Renal cortical epithelial cell (primary cell): ENCODE measurements at regions not wholly inside any gene's neighbourhood (a gene's known extent, or its start where the extent isn't known, plus 50 kb on each side); places are given as distances from the start of the nearest gene placed in this dataset.

ENCODE experiments used
- DNase-seq: peaks from one replicate; pipeline ENCODE4 v3.0.0-alpha.2; 2011; ENCODE audit warnings: low read depth

DNA sequence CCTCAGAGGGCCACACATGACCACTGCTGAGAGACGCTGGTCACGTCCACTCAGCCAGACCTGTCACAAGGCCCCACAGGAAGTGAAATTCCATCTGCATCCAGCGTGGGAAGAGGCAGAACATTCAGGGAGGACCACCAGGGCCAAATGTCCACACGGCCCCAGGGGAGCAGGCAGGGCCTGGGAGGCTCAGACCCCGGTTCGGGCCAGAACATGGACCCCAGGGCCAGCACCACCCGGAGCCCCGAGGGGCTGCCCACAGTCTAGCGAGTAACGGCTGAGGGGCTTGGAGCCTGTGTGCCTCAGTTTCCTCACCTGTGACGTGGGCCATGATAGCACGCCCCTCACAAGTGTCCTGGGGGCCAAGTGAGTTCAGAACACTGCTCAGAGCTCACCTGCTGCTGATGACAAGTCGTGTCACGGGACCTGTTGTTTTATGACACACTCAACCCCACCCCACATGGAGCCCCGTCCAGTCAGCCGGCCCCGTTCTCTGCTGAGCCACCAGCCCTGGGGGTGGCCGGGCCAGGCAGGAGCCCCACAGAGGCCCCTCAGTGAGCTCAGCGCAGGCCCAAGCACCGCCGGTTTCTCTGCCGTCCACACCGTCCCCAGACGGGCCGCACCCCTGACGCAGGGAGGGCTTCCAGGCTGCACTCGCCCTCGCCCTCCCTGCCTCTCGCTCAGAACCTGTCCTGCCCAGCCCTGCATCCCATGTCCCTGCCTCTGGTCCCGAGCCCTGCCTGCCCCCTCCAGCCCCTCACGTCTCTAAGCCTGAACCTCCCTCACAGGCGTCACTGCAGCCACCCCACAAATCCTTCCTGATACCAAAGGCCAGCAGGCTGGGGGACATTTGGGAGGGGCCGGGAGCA is 79.5 kb upstream of the GALNT9 start:
- no peak for DNase-seq

DNA sequence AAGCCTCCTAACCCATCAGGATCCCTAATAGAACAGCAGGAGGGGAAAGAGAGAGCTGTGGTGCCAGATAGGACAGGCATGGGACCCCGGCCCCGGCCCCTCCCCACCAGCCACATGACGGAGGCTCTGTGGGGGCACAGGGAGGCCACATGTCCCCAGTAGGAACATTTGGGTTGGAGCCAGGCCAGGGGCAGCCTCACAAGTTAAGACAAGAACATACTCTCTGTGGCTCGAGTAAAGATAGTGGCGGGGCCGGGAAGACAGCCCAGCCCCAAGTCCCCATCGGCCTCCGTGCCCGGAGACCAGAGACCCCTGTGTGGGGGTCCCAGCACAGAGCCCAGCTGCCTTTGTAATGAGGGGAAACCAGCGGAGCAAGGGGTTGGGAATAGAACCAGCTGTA is 78.6 kb upstream of the GALNT9 start:
- DNase-seq = no peak

DNA sequence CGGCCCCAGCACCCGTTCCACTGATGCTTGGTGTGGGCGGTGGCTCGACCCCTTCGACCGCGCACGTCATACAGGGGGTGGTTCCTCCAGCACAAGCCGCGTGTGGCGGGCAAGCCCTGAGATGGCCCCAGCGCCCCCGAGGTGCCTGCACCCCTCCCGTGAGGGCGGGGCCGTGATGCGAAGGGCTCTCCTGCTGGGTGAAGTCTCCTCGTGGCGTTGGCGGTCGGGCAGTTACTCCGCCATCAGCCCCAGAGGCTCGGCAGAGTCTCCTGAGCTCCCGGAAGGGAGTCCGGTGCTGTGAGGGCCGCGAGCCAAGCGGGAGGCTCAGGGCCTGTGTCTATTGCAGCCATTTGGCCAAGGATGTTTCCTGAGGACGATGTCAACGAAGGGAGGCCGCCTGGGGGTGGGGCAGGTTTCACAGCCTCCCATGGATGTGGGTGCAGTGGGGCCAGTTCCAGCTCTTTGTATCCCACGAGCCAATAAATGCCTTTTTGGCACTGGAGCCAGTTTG is 78.1 kb upstream of the GALNT9 start:
- DNase-seq = no peak

DNA sequence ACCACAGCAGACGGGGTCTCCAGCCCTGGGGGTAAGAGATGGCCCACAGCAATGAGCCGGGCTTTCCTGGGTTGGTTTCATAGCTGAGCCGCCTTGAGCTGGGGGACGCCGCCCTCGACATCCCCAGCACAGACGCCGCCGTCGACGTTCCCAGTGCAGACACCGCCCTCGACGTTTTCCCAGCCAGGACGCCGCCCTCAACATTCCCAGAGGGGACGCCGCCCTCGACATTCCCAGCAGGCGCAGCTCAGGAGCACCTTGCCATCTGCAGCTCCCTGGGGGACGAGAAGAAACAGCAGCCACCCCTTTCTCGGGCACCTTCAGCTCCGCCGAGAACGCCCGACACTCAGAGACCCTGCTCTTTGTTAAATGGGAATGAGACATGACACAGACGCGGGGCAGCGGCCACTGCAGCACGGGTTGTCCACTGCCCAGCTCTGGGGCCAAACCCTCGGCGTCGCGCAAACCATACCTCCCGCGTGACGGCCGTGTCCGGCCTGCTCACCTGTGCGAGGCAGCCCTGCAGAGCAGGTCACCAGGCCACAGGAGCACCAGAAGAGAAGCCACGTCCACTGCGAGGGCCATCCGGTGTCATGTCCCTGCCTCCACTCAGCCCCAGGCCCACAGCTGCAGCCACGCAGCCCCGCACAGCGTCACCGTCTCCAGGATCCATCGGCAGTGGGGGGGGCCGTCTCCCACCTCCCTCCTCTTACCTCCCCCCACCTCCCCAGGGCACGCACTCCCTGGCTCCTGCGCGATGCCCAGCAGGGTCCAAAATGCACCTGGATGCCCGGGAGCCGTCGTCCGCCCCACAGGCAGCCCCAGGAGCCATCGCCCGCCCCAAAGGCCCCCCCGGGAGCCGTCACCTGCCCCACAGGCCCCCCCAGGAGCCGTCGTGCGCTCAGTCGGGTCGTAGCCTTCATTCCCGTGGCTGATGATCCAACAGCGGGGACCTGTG is 77.4 kb upstream of the GALNT9 start:
- no peak for DNase-seq

DNA sequence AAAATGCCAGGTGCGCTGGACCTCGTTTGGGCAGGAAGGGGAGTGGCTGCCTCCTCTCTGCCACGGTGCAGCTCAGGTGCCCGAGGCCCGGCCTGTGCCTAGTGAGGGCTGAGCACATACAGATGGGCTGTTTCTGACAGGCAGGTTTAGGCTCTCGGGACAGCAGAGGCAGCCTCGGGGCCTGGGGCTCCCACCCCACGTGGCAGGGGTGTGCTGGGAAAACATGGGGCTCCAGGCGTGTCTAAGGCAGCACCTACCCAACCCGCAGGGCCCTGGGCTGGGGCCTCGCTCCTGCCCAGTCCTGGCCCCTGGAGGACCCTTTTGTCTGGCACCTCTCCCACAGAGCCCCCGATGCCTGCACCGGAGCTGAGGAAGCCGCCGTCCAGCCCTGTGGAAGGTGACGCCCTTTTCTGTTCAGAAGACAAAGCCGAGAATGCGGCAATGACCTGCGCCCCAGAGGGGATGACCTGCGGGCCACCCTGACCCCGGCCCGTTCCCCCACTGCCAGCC is 76.4 kb upstream of the GALNT9 start:
- no peak for DNase-seq

DNA sequence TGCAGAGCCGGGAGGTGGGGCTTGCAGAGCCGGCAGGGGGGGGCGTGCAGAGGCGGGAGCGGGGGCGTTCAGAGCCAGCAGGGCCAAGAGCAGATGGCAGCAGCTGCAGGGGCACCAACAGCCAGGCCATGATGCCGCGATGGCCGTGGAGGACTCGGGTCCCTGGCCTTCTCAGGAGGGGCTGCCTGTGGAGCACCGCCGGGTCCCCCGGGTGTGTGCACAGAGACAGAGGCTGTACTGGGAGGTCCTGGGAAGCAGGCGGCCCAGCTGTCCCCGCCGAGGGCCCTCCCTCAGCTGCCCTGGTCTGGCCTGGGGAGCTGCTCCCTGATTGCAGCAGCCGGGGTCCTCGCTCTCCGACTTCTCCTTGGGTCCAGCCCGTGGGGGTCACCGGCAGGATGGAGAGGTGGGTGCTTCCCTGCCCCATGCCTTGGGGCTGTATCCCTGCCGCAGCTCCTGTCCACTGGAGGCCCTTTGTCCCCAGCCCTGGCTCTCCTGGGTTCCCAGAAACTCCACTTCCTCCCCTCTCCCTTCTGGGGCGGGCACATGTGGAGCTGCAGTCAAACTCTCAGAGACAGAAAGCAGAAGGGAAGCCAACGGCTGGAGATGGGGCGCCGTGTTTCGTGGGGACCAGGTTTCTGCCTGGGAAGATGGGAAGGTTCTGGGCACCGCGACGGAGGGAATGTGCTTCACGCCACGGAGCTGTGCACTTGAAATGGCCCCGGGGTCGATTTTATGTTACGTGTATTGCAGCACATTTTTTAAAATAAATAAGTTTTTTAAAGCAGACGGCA is 75.8 kb upstream of the GALNT9 start:
- no peak for DNase-seq

DNA sequence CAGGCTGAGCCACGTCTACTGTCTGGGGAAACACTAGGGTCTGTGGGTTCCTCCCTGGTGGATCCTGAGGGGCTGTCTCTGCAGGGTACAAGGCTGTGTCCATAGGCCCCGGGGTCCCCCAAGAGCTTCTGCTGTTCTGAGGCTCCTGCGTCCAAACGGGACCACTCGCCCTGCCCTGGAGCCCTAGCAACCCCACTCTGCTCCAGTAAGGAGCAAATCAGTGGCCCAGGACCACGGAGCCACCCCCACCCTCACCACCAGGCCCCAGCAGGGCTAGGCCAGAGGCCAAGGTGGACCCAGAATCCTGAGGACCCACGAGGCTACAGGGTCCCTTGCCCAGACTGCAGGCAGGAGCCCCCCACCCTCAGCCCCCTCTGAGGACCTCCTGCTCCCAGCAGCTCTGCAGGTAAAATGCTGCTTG is 75.1 kb upstream of the GALNT9 start:
- DNase-seq = no peak

DNA sequence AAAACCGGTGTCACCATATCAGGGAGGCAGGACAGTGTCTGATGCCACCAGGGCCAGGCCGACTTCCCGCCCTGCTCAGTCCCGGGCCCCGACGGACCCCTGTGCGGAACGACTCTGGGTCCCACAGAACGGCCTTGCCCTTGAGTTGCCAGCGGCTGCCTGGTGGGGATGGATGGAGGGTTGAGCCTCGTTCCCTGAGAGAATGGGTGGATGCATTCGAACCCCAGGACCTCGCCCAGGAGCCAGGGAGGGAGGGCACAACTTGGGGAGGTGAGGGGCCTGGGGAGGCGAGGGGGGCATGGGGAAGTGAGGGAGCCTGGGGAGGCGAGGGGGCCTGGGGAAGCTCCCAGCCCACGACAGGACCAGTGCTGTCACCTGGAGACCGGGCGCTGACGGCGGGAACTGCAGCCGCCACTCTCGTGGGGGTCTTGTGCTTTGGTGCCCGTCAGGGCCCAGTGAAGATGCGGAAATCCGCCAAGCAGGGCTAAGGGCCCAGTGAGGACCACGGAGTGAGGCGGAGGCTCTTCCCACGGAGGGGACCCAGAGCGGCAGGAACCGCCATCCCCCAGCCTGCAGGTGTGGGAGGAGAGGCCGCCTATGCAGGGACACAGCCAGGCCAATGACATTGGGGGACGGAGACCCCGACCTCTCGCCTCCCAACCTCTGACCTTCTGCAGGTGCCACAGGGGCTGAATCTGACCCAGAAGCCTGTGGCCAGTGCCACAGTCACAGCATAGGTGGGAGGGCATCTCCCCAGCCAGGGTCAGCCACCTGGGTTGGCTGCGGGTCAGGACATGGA is 74.4 kb upstream of the GALNT9 start:
- no peak for DNase-seq

DNA sequence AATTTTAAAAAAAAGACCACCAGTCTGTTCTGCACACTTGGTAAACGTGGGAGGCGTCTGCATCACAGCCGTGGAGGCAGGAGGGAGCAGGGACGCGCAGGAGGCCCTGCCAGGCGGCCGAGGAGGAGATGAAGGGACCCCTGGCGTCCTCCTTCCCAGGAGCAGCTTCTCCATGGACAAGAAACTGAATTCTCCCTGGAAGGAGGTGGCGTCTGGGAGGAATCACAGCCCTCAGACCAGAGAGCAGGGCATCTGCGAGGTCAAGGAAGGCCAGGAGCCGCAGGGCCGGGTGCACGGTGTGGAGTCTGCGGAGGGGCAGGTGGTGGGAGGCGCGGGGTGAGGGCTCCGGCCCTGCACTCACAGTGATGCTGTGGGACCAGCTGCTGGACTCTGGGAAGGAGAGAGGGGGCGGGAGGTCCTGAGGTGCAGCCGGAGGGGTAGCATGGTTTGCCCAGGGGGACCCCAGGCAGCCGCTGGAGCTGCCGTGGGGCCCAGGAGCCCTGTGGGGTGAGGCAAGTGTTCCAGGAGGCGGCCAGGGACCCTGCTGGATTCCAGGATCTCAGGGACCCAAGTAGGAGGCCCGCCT is 73.5 kb upstream of the GALNT9 start:
- DNase-seq = no peak

DNA sequence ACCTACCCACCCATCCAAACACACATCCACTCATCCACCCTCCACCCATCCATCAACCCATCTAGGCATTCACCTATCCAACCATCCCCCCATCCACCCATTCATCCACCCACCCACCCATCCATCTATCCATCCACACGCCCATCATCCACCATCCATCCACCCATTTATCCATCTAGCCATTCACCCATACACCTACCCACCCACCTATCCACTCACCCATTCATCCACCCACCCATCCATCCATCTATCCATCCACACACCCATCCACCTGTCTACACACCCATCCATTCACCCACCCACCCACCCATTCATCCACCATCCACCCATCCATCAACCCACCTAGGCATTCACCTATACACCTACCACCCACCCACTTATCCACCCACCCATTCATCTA is 72.6 kb upstream of the GALNT9 start:
- DNase-seq = no peak

DNA sequence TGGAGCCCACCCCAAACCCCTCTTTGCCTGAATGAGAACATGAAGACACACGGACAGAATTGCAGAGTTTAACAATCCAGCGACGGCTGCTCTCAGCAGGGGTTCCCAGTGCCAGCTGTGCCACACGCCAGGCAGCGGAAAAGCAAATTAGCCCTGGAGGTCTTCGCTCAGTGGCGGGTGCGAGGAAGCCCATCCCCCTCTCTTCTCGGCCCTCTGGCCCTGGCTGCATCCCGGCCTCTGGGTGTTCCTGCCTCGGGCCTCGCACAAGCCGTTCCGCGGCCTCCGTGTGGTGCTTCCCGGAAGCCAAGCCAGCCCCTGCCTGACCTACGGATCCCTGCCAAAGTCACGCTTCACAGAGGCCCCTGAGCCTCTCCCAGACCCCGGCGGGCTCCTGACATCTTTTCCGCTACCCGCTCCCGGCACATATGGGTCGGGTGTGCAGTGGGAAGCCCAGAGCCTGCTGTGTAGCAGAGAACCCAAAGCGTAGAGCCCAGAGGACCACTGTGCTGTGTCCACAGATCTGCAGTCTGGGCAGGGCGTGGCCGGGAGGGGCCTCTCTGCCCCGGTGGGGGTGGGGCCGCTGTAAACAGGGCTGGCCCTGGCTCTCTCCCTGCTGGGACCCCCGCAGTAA is 70.7 kb upstream of the GALNT9 start:
- DNase-seq = no peak

DNA sequence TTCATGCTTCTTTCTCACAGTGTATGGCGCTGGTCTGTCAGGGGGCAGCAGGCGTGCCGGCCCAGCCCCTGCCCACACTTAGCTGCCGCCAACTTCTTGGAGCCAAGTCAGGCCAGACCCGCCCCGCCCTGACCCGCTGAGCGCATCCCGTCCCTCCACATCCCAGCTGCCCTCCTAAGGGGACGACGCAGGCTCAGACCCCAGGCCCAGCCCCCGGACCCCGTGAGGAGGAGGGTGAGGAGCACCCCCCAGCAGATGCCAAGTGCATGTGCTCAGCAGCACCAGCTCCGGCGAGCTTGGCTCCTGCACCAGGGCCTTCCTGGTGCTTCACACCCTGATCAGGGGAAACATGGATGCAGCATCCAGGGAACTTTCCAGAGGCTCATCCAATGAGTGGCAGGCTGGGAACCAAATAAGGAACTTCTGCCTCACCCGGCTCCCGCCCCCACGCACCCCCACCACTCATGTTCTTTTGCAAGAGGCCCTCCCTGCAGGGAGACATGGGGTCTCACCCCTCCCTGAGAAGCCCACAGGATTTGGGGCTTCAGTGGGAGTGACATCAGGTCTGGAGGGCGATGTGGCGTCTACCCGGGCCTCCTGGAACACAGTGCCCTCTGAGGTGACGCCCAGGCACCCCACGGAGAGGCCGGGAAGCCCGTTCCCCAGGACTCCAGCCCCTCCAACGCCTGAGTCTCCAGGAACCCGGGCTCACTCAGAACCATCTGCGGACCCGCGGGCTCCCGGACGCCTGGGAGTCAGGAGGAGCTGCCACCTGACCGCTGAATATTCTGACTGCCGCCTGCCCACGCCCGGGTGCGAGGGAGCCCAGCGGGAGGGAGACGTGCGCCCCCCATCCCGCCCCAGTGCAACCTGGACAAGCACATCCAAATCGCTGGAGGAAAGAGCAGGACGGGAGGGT is 70.0 kb upstream of the GALNT9 start:
- no peak for DNase-seq

DNA sequence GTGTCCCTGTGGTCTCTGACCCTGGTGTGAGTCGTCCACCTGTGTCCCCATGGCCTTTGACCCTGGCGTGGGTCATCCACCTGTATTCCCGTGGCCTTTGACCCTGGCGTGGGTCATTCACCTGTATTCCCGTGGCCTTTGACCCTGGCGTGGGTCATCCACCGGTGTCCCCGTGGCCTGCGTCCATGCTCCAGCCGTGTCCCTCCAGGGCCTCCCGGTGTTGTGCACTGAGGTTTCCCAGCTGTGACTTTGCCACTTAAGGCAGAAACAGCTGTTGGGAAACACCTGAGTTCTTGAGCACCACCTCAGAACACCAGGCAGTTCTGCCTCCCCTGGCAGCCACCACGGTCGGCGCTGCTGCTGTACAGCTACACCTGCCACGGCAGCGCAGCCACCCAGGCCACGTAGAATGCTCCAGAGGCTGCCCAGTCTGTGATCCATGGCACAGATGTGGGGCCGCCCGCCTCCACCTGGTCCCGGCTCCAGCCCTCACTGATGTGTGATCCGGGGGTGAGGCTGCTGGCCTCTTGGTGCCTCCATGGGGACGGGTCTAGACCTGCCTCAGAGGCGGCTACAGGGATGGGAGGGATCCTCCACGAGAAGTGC is 69.1 kb upstream of the GALNT9 start:
- DNase-seq = no peak

DNA sequence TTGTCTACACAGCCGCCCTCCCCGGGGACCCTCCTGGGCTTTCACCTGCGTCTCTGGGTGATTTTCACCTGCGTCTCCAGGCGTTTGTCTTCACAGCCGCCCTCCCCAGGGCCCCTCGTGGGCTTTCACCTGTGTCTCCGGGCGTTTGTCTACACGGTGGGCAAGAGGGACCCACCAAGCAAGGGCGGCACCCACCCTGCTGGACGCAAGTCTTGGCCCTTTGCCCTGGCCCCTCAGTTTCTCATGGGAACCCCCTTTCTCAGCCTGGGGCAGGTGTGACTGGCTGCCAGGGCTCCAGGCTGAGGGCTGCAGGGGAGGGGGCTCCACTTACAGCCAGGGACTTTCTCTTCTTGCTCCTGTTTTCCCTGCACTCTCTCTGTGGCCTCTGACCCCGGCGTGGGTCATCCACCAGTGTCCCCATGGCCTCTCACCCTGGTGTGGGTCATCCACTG is 68.6 kb upstream of the GALNT9 start:
- no peak for DNase-seq

DNA sequence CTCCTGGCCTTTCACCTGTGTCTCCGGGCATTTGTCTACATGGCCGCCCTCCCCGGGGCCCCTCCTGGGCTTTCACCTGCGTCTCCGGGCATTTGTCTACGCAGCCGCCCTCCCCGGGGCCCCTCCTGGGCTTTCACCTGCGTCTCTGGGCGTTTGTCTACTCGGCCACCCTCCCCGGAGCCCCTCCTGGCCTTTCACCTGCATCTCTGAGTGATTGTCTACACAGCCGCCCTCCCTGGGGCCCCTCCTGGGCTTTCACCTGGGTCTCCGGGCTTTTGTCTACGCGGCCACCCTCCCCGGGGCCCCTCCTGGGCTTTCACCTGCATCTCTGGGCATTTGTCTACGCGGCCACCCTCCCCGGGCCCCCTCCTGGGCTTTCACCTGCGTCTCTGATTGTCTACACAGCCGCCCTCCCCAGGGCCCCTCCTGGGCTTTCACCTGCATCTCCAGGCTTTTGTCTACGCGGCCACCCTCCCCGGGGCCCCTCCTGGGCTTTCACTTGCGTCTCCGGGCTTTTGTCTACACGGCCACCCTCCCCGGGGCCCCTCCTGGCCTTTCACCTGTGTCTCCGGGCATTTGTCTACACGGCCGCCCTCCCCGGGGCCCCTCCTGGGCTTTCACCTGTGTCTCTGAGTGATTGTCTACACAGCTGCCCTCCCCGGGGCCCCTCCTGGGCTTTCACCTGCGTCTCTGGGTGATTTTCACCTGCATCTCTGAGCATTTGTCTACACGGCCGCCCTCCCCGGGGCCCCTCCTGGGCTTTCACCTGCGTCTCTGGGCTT is 68.0 kb upstream of the GALNT9 start:
- no peak for DNase-seq

DNA sequence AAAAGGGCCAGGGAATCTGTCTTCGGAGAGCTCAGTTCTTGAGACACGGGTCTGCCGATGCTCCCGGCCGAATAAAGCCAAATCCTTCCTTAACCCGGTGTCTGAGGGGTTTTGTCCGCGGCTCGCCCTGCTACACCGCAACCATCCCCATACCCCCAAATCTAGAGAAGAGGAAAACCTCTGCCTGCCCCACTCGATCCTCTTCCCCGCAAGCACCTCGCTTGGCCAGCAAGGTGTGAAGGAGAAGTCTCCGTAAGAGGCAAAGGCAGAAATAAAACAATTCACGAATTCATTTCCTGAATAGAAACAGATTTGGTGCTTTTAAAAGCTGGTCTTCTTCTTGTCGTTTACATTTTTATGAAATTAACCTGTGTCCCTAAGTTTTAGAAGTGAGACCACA is 67.3 kb upstream of the GALNT9 start:
- no peak for DNase-seq

DNA sequence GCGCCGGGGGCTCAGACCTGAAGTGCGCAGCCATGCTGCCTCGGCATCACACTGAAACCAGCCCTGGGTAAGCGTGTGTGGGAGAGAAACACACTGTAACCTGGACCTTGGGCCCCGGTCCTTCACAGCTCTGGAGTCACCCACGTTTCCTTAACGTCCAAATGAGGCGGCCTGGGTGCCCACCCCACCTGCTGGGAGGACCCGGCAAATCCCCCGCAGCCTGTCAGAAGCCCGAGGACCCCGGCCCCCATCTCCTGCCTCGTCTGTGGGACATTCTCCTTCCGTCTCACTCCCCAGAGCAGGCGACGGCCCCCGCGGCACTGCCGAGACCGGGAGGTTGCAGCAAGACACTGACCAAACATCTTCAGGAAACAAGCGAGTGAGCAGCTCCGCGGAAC is 66.5 kb upstream of the GALNT9 start:
- no peak for DNase-seq
